Activated CD8-positive, alpha-beta memory T cell treated with anti-CD3 and anti-CD28 coated beads, Interleukin-2, amount 50 U/mL, for 48 hours (primary cell): ENCODE measurements at regions not wholly inside any gene's neighbourhood (a gene's known extent, or its start where the extent isn't known, plus 50 kb on each side); places are given as distances from the start of the nearest gene placed in this dataset.

Source experiments
- DNase-seq: peaks from one replicate; pipeline ENCODE4 v3.0.0-alpha.2; 2020

- no peak for DNase-seq
Observed at GRCh38 chr1:209367061-209367772, 216.3 kb upstream of the CAMK1G start.

- no peak for DNase-seq
Observed at GRCh38 chr1:209368864-209369598, 214.5 kb upstream of the CAMK1G start.

- no peak for DNase-seq
Observed at GRCh38 chr1:209370241-209370995, 213.1 kb upstream of the CAMK1G start.

GRCh38 chr1:209375097-209375496 lies 208.4 kb upstream of the CAMK1G start:
- no peak for DNase-seq

GRCh38 chr1:209375671-209376365 lies 207.7 kb upstream of the CAMK1G start:
- DNase-seq, result no peak

GRCh38 chr1:209376774-209377173 lies 206.7 kb upstream of the CAMK1G start:
- DNase-seq, result no peak

- no peak for DNase-seq
Observed at GRCh38 chr1:209377995-209378394, 205.5 kb upstream of the CAMK1G start.

GRCh38 chr1:209379280-209379679 lies 204.2 kb upstream of the CAMK1G start:
- DNase-seq, result no peak

- DNase-seq, result no peak
Observed at GRCh38 chr1:209380420-209380819, 203.1 kb upstream of the CAMK1G start.

- no peak for DNase-seq
Observed at GRCh38 chr1:209382231-209383100, 201.0 kb upstream of the CAMK1G start.

GRCh38 chr1:209383422-209383821 lies 200.1 kb upstream of the CAMK1G start:
- DNase-seq, result no peak

GRCh38 chr1:209383907-209384709 lies 199.4 kb upstream of the CAMK1G start:
- DNase-seq, result no peak

- DNase-seq, result no peak
Observed at GRCh38 chr1:209384710-209385550, 198.6 kb upstream of the CAMK1G start.

- no peak for DNase-seq
Observed at GRCh38 chr1:209386156-209386555, 197.4 kb upstream of the CAMK1G start.

GRCh38 chr1:209387271-209387968 lies 196.1 kb upstream of the CAMK1G start:
- no peak for DNase-seq

- no peak for DNase-seq
Observed at GRCh38 chr1:209387969-209388329, 195.6 kb upstream of the CAMK1G start.

GRCh38 chr1:209388358-209388757 lies 195.2 kb upstream of the CAMK1G start:
- DNase-seq, result no peak

GRCh38 chr1:209389258-209389657 lies 194.3 kb upstream of the CAMK1G start:
- no peak for DNase-seq

- no peak for DNase-seq
Observed at GRCh38 chr1:209389975-209390374, 193.5 kb upstream of the CAMK1G start.

GRCh38 chr1:209390764-209391163 lies 192.8 kb upstream of the CAMK1G start:
- DNase-seq, result no peak
